ENCODE measurements at regions not wholly inside any gene's neighbourhood (a gene's known extent, or its start where the extent isn't known, plus 50 kb on each side); places are given as distances from the start of the nearest gene placed in this dataset.

GRCh38 chr7:16098058-16098457 lies 323.3 kb downstream of the CRPPA start:
- H3K27me3 ChIP-seq (ENCODE audit: control insufficient read depth, low read length): no peaks in the 10 kb centered on the region; the same call in 1 of the 2 replicates
- H3K79me2 ChIP-seq (ENCODE audit: control insufficient read depth, low read length): no peaks in the 10 kb centered on the region
- H3K4me1 ChIP-seq (ENCODE audit: control insufficient read depth, low read length): no peaks in the 10 kb centered on the region
- H3F3A ChIP-seq (ENCODE audit: control insufficient read depth, insufficient read depth): no peaks in the 10 kb centered on the region
- no peak overlapping the region for H3K27ac ChIP-seq (ENCODE audit: low read depth, low read length)
- no peaks in the 10 kb centered on the region for H3K9me2 ChIP-seq (replicated peaks; ENCODE audit: control insufficient read depth, low read length)
- H3K36me3 ChIP-seq (ENCODE audit: control insufficient read depth, low read length): no peaks in the 10 kb centered on the region
- no peak for TF ChIP-seq EZH2phosphoT487 (IDR thresholded peaks at IDR 0.05; ENCODE audit: borderline replicate concordance, low read length)
- TF ChIP-seq CTCF (IDR thresholded peaks at IDR 0.05; ENCODE audit: low read depth, low read length, poor library complexity, severe bottlenecking): no peak
- no peaks in the 10 kb centered on the region for H4K20me1 ChIP-seq (ENCODE audit: control insufficient read depth, insufficient read depth, low read depth, low read length)
- no peak overlapping the region for H3K4me2 ChIP-seq (ENCODE audit: low read length)
- no peaks in the 10 kb centered on the region for H3K9me3 ChIP-seq (ENCODE audit: control insufficient read depth, insufficient read depth, low read length)
- H3K4me3 ChIP-seq (ENCODE audit: low read length): no peak overlapping the region

- no peak overlapping the region for H3K4me2 ChIP-seq (ENCODE audit: low read length)
- H3K36me3 ChIP-seq (ENCODE audit: control insufficient read depth, low read length): no peaks in the 10 kb centered on the region
- no peak overlapping the region for H3K27ac ChIP-seq (ENCODE audit: low read depth, low read length)
- no peak overlapping the region for H3K4me3 ChIP-seq (ENCODE audit: low read length)
- TF ChIP-seq CTCF (IDR thresholded peaks at IDR 0.05; ENCODE audit: low read depth, low read length, poor library complexity, severe bottlenecking) (no peak), EZH2phosphoT487 (IDR thresholded peaks at IDR 0.05; ENCODE audit: borderline replicate concordance, low read length) (no peak)
- peaks cover 13% of the 10 kb centered on the region; the same call in 1 of the 2 replicates for H3K27me3 ChIP-seq (ENCODE audit: control insufficient read depth, low read length)
- no peaks in the 10 kb centered on the region for H3K9me3 ChIP-seq (ENCODE audit: control insufficient read depth, insufficient read depth, low read length)
- H4K20me1 ChIP-seq (ENCODE audit: control insufficient read depth, insufficient read depth, low read depth, low read length): no peaks in the 10 kb centered on the region
- H3K9me2 ChIP-seq (replicated peaks; ENCODE audit: control insufficient read depth, low read length): no peaks in the 10 kb centered on the region
- H3K4me1 ChIP-seq (ENCODE audit: control insufficient read depth, low read length): no peaks in the 10 kb centered on the region
- H3F3A ChIP-seq (ENCODE audit: control insufficient read depth, insufficient read depth): no peaks in the 10 kb centered on the region
- no peaks in the 10 kb centered on the region for H3K79me2 ChIP-seq (ENCODE audit: control insufficient read depth, low read length)
Measured at GRCh38 chr7:16095171-16095950, 326.0 kb downstream of the CRPPA start.

- Histone ChIP-seq H3K4me3 (ENCODE audit: low read length) (no peak overlapping the region), H4K20me1 (ENCODE audit: control insufficient read depth, insufficient read depth, low read depth, low read length) (no peaks in the 10 kb centered on the region), H3K79me2 (ENCODE audit: control insufficient read depth, low read length) (no peaks in the 10 kb centered on the region), H3F3A (ENCODE audit: control insufficient read depth, insufficient read depth) (no peaks in the 10 kb centered on the region), H3K27me3 (ENCODE audit: control insufficient read depth, low read length) (peaks cover 13% of the 10 kb centered on the region; the same call in 1 of the 2 replicates), H3K27ac (ENCODE audit: low read depth, low read length) (no peak overlapping the region), H3K36me3 (ENCODE audit: control insufficient read depth, low read length) (no peaks in the 10 kb centered on the region), H3K4me1 (ENCODE audit: control insufficient read depth, low read length) (no peaks in the 10 kb centered on the region), H3K4me2 (ENCODE audit: low read length) (no peak overlapping the region), H3K9me2 (replicated peaks; ENCODE audit: control insufficient read depth, low read length) (no peaks in the 10 kb centered on the region), H3K9me3 (ENCODE audit: control insufficient read depth, insufficient read depth, low read length) (no peaks in the 10 kb centered on the region)
- TF ChIP-seq EZH2phosphoT487 (IDR thresholded peaks at IDR 0.05; ENCODE audit: borderline replicate concordance, low read length) (no peak), CTCF (IDR thresholded peaks at IDR 0.05; ENCODE audit: low read depth, low read length, poor library complexity, severe bottlenecking) (no peak)
Measured at GRCh38 chr7:16094651-16095050, 326.7 kb downstream of the CRPPA start.

All from DOHH2 (cell line).